ENCODE measurements at regions not wholly inside any gene's neighbourhood (a gene's known extent, or its start where the extent isn't known, plus 50 kb on each side); places are given as distances from the start of the nearest gene placed in this dataset.

- H3K36me3 ChIP-seq = no peaks in the 10 kb centered on the region
- 93 to 95% methylated on average over 4 of the region's 4 CpGs for WGBS, 2 donors
- H3K4me1 ChIP-seq = no peaks in the 10 kb centered on the region
- no peaks in the 10 kb centered on the region for H3K27me3 ChIP-seq
- intact Hi-C loops (cut with DNase I) = no loop called here
- H3K27ac ChIP-seq = no peak overlapping the region
- H3K4me3 ChIP-seq (replicated peaks in 1 of 3) = no peak overlapping the region
- H3K9me3 ChIP-seq = no peaks in the 10 kb centered on the region
- no peak for DNase-seq
- no peak for TF ChIP-seq CTCF (IDR thresholded peaks at IDR 0.05)
- no peak for TF ChIP-seq POLR2A (IDR thresholded peaks at IDR 0.05)
Measured at GRCh38 chr14:88929656-88930436, 105.4 kb downstream of the TTC8 start.

GRCh38 chr14:88931321-88932110 is 107.1 kb downstream of the TTC8 start:
- H3K27ac ChIP-seq = no peak overlapping the region
- H3K4me1 ChIP-seq = no peaks in the 10 kb centered on the region
- no peak for TF ChIP-seq POLR2A (IDR thresholded peaks at IDR 0.05)
- TF ChIP-seq CTCF (IDR thresholded peaks at IDR 0.05) = no peak
- WGBS, 2 donors = 79 to 82% methylated on average over 11 of the region's 11 CpGs
- intact Hi-C loops (cut with DNase I) = no loop called here
- no peak for DNase-seq
- H3K9me3 ChIP-seq = no peaks in the 10 kb centered on the region
- no peaks in the 10 kb centered on the region for H3K27me3 ChIP-seq
- H3K36me3 ChIP-seq = no peaks in the 10 kb centered on the region
- no peak overlapping the region for H3K4me3 ChIP-seq (replicated peaks in 1 of 3)

- no peak for TF ChIP-seq CTCF (IDR thresholded peaks at IDR 0.05)
- no peak for TF ChIP-seq POLR2A (IDR thresholded peaks at IDR 0.05)
- Histone ChIP-seq H3K4me1 (no peaks in the 10 kb centered on the region), H3K36me3 (no peaks in the 10 kb centered on the region), H3K27ac (no peak overlapping the region), H3K9me3 (no peaks in the 10 kb centered on the region), H3K4me3 (replicated peaks in 1 of 3) (no peak overlapping the region), H3K27me3 (no peaks in the 10 kb centered on the region)
- WGBS, 2 donors = 36 to 43% methylated on average over 1 of the region's 1 CpG
- DNase-seq = no peak
- intact Hi-C loops (cut with DNase I) = no loop called here
Measured at GRCh38 chr14:88933191-88933590, 108.7 kb downstream of the TTC8 start.

GRCh38 chr14:88934351-88934806 is 109.9 kb downstream of the TTC8 start:
- no peak overlapping the region for H3K27ac ChIP-seq
- H3K27me3 ChIP-seq = no peaks in the 10 kb centered on the region
- TF ChIP-seq CTCF (IDR thresholded peaks at IDR 0.05) (no peak), POLR2A (IDR thresholded peaks at IDR 0.05) (no peak)
- intact Hi-C loops (cut with DNase I) = no loop called here
- no peak overlapping the region for H3K4me3 ChIP-seq (replicated peaks in 1 of 3)
- H3K9me3 ChIP-seq = no peaks in the 10 kb centered on the region
- H3K36me3 ChIP-seq = no peaks in the 10 kb centered on the region
- H3K4me1 ChIP-seq = no peaks in the 10 kb centered on the region
- no peak for DNase-seq
- WGBS, 2 donors = 43 to 61% methylated on average over 3 of the region's 3 CpGs

- intact Hi-C loops (cut with DNase I) = no loop called here
- Histone ChIP-seq H3K27me3 (no peaks in the 10 kb centered on the region), H3K27ac (no peak overlapping the region), H3K9me3 (no peaks in the 10 kb centered on the region), H3K36me3 (no peaks in the 10 kb centered on the region), H3K4me1 (no peaks in the 10 kb centered on the region), H3K4me3 (replicated peaks in 1 of 3) (no peak overlapping the region)
- DNase-seq = no peak
- TF ChIP-seq POLR2A (IDR thresholded peaks at IDR 0.05) = no peak
- TF ChIP-seq CTCF (IDR thresholded peaks at IDR 0.05) = no peak
- WGBS, 2 donors = 87 to 89% methylated on average over 5 of the region's 5 CpGs
Measured at GRCh38 chr14:88935083-88935482, 110.6 kb downstream of the TTC8 start.
